SK-N-SH (cell line): ENCODE measurements at regions not wholly inside any gene's neighbourhood (a gene's known extent, or its start where the extent isn't known, plus 50 kb on each side); places are given as distances from the start of the nearest gene placed in this dataset.
A peak's percentile ranks its signal among the peaks of the same experiment; 100 is the strongest.

Experiments
- CTCF ChIA-PET: fragments of 300-600, 350-600 bp; formaldehyde crosslinking; extraction: SDS; loops from one replicate; lab custom pipeline; 2021; lab: Yijun Ruan, JAX
- POLR2A ChIA-PET: fragments of 350-600 bp; sonication (Branson Sonifier 250); formaldehyde crosslinking; extraction: SDS; loops from one replicate; lab custom pipeline; 2020; ENCODE audit warnings: antibody characterized with exemption, inconsistent platforms; lab: Yijun Ruan, JAX
- DNase-seq: peaks from one replicate; pipeline ENCODE4 v3.0.0; 2012
- H2AFZ ChIP-seq: fragments of 200-600 bp; sonication (generic); 2 replicates; pipeline ENCODE4 v1.8.1; 2016; ENCODE audit warnings: antibody characterized with exemption, mild to moderate bottlenecking, low read depth
- H3F3A ChIP-seq: fragments of 200-600 bp; sonication (generic); replicated peaks from 2 replicates; pipeline ENCODE3; 2016; ENCODE audit warnings: antibody characterized with exemption, mild to moderate bottlenecking; ENCODE audit not compliant: insufficient read depth
- H3K27ac ChIP-seq, 2 experiments: fragments of 200-500 bp in 1 of 2; fragments of 200-600 bp in 1 of 2; sonication (Bioruptor generic) in 1 of 2; sonication (generic), shearing (Covaris generic) in 1 of 2; 2 replicates each; pipeline versions ENCODE4 v1.5.1 to v1.6.1; 2014 to 2016; ENCODE audit warnings: low read depth in 2 of 2, inconsistent platforms in 1 of 2, low read length in 1 of 2, mild to moderate bottlenecking in 1 of 2, mixed read lengths in 1 of 2
- H3K27me3 ChIP-seq: fragments of 200-600 bp; sonication (generic), shearing (Covaris generic); 2 replicates; pipeline ENCODE4 v1.6.1; 2016; ENCODE audit warnings: mixed run types; ENCODE audit not compliant: insufficient read depth
- H3K36me3 ChIP-seq, 2 experiments: fragments of 200-500 bp in 1 of 2; fragments of 200-600 bp in 1 of 2; sonication (Bioruptor generic) in 1 of 2; sonication (generic) in 1 of 2; replicated peaks in 1 of 2; 2 replicates each; pipeline versions ENCODE3 to v1.5.1; 2014 to 2016; ENCODE audit warnings: low read length in 1 of 2, mild to moderate bottlenecking in 1 of 2; ENCODE audit not compliant: insufficient read depth in 2 of 2, control insufficient read depth in 1 of 2
- H3K4me1 ChIP-seq, 2 experiments: fragments of 200-500 bp in 1 of 2; fragments of 200-600 bp in 1 of 2; sonication (Bioruptor generic) in 1 of 2; sonication (generic), shearing (Covaris generic) in 1 of 2; 2 replicates each; pipeline versions ENCODE4 v1.5.1 to v1.6.1; 2014 to 2016; ENCODE audit warnings: low read depth in 1 of 2, low read length in 1 of 2, mixed run types in 1 of 2; ENCODE audit not compliant: insufficient read depth in 2 of 2, control insufficient read depth in 1 of 2
- H3K4me2 ChIP-seq: fragments of 200-600 bp; sonication (generic), shearing (Covaris generic); 2 replicates; pipeline ENCODE4 v1.6.1; 2017; ENCODE audit warnings: mixed run types
- H3K4me3 ChIP-seq, 2 experiments: fragments of 200-500 bp in 1 of 2; fragments of 200-600 bp in 1 of 2; sonication (Bioruptor generic) in 1 of 2; sonication (generic), shearing (Covaris generic) in 1 of 2; 2 replicates each; pipeline versions ENCODE4 v1.5.1 to v1.8.1; 2014 to 2016; ENCODE audit warnings: low read depth in 2 of 2, inconsistent platforms in 1 of 2, low read length in 1 of 2, mild to moderate bottlenecking in 1 of 2, mixed read lengths in 1 of 2, moderate library complexity in 1 of 2
- H3K79me2 ChIP-seq: fragments of 200-600 bp; sonication (generic); 2 replicates; pipeline ENCODE4 v1.8.1; 2017; ENCODE audit warnings: mild to moderate bottlenecking; ENCODE audit not compliant: insufficient read depth
- H3K9ac ChIP-seq: fragments of 200-600 bp; sonication (generic); 2 replicates; pipeline ENCODE4 v1.6.1; 2017; ENCODE audit warnings: mixed run types
- H3K9me2 ChIP-seq: fragments of 200-600 bp; sonication (generic); 2 replicates; pipeline ENCODE4 v1.6.1; 2017; ENCODE audit warnings: mixed run types
- H3K9me3 ChIP-seq: fragments of 200-600 bp; sonication (generic); 2 replicates; pipeline ENCODE4 v1.6.1; 2017; ENCODE audit warnings: mixed run types, mild to moderate bottlenecking, moderate library complexity
- H4K20me1 ChIP-seq: fragments of 200-600 bp; sonication (generic); 2 replicates; pipeline ENCODE4 v1.6.1; 2017; ENCODE audit warnings: mild to moderate bottlenecking, mixed run types; ENCODE audit not compliant: insufficient read depth
- EP300 ChIP-seq, 2 experiments: IDR thresholded peaks; 2 replicates each; pipeline versions ENCODE4 v1.4.0 to v1.6.1; 2012; ENCODE audit warnings: borderline replicate concordance in 1 of 2, low read depth in 1 of 2, low read length in 1 of 2
- FOXM1 ChIP-seq: IDR thresholded peaks from 2 replicates; pipeline ENCODE4 v1.4.0; 2012; ENCODE audit warnings: low read depth, mild to moderate bottlenecking
- GABPA ChIP-seq: IDR thresholded peaks from 2 replicates; pipeline ENCODE4 v1.4.0; 2012; ENCODE audit warnings: low read depth, mild to moderate bottlenecking
- GATA2 ChIP-seq: sonication (generic); formaldehyde crosslinking; IDR thresholded peaks from 2 replicates; pipeline ENCODE4 v1.5.0; 2020; ENCODE audit warnings: mild to moderate bottlenecking, missing genetic modification reagents
- IRF3 ChIP-seq: fragments of 150-350 bp; IDR thresholded peaks from 2 replicates; pipeline ENCODE4 v1.6.1; 2016; ENCODE audit warnings: mild to moderate bottlenecking, low read depth, low read length
- RCOR1 ChIP-seq: fragments of 150-350 bp; IDR thresholded peaks from 2 replicates; pipeline ENCODE4 v1.6.1; 2017; ENCODE audit warnings: antibody characterized with exemption, low read length
- RXRA ChIP-seq: IDR thresholded peaks from 2 replicates; pipeline ENCODE4 v1.4.0; 2012; ENCODE audit warnings: low read depth, mild to moderate bottlenecking, borderline replicate concordance
- TAF1 ChIP-seq: IDR thresholded peaks from 2 replicates; pipeline ENCODE4 v1.6.1; 2012; ENCODE audit warnings: low read depth, mild to moderate bottlenecking, low read length, moderate library complexity, borderline replicate concordance
- YY1 ChIP-seq: IDR thresholded peaks from 2 replicates; pipeline ENCODE4 v1.4.0; 2012; ENCODE audit warnings: low read depth, mild to moderate bottlenecking
- WGBS: methylation state at CpG from one replicate; pipeline ENCODE4 v1.1.6; 2017; ENCODE audit warnings: low lambda C conversion rate; 5-methylcytosine and 5-hydroxymethylcytosine counted together
- TF ChIP-seq, protein P1 (sequence below): IDR thresholded peaks from 2 replicates; pipeline ENCODE4 v1.6.1; 2012; ENCODE audit warnings: mild to moderate bottlenecking, low read depth, low read length, moderate library complexity
- TF ChIP-seq, protein P2 (sequence below): fragments of 200-600 bp; sonication (generic); IDR thresholded peaks from 2 replicates; pipeline ENCODE4 v1.6.1; 2017; ENCODE audit warnings: antibody characterized with exemption, mild to moderate bottlenecking, moderate library complexity

DNA sequence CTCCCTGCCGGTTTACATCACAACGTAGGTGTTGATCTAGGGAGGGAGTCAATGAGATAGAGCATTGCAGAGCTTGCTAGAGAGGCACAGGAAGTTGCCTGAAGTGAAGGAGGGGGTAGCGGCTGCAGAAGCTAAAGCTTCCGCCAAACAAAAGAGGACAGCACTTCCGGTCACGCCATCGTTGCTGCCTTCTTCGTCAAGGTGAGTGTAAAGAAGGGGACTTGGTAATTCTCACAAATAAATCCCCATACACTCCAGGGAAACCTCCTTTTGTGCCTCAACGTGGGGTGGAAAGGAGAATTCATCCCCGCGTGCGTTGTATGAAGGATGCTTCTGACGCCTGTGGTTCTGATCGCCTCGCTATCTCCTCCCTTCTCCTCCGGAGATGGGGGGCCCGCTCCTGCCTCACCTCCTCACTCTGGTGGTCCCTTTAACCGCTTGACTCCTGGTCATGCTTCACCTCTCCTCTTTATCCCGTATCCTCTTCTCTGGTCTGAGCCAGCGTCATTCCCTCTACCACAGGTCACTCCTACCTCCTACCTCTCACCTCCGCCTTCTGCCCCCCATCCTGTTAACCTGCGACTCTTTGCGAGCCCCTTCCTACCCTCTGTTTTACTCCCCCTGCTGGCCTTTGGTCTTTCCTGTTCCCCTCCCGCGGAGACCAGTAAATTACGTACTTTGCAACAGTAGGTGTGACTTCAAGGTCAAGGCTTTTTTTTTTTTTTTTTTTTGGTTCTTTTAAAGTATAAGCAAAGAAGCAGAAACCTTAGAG lies 59.9 kb downstream of the GSPT2 start (continued):
- TF ChIP-seq, protein P1, sequence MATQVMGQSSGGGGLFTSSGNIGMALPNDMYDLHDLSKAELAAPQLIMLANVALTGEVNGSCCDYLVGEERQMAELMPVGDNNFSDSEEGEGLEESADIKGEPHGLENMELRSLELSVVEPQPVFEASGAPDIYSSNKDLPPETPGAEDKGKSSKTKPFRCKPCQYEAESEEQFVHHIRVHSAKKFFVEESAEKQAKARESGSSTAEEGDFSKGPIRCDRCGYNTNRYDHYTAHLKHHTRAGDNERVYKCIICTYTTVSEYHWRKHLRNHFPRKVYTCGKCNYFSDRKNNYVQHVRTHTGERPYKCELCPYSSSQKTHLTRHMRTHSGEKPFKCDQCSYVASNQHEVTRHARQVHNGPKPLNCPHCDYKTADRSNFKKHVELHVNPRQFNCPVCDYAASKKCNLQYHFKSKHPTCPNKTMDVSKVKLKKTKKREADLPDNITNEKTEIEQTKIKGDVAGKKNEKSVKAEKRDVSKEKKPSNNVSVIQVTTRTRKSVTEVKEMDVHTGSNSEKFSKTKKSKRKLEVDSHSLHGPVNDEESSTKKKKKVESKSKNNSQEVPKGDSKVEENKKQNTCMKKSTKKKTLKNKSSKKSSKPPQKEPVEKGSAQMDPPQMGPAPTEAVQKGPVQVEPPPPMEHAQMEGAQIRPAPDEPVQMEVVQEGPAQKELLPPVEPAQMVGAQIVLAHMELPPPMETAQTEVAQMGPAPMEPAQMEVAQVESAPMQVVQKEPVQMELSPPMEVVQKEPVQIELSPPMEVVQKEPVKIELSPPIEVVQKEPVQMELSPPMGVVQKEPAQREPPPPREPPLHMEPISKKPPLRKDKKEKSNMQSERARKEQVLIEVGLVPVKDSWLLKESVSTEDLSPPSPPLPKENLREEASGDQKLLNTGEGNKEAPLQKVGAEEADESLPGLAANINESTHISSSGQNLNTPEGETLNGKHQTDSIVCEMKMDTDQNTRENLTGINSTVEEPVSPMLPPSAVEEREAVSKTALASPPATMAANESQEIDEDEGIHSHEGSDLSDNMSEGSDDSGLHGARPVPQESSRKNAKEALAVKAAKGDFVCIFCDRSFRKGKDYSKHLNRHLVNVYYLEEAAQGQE, result no peak
- TF ChIP-seq, protein P2, sequence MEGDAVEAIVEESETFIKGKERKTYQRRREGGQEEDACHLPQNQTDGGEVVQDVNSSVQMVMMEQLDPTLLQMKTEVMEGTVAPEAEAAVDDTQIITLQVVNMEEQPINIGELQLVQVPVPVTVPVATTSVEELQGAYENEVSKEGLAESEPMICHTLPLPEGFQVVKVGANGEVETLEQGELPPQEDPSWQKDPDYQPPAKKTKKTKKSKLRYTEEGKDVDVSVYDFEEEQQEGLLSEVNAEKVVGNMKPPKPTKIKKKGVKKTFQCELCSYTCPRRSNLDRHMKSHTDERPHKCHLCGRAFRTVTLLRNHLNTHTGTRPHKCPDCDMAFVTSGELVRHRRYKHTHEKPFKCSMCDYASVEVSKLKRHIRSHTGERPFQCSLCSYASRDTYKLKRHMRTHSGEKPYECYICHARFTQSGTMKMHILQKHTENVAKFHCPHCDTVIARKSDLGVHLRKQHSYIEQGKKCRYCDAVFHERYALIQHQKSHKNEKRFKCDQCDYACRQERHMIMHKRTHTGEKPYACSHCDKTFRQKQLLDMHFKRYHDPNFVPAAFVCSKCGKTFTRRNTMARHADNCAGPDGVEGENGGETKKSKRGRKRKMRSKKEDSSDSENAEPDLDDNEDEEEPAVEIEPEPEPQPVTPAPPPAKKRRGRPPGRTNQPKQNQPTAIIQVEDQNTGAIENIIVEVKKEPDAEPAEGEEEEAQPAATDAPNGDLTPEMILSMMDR, result peak; percentile 40
- TF ChIP-seq IRF3, result no peak
- TF ChIP-seq, all 33 proteins: peak for 8

GRCh38 chrX:51803833-51804232 lies 60.6 kb downstream of the GSPT2 start:
- no peaks in the 10 kb centered on the region for H4K20me1 ChIP-seq
- no peaks in the 10 kb centered on the region for H3K9me2 ChIP-seq
- peaks cover 14% of the 10 kb centered on the region; the same call in 1 of the 2 replicates for H3K79me2 ChIP-seq
- no peak overlapping the region for H3K27ac ChIP-seq
- no peaks in the 10 kb centered on the region; a peak in 2 of 4 replicates for H3K4me1 ChIP-seq
- H3K4me3 ChIP-seq, result peak overlapping the region; percentile 67 to 69; a peak in 3 of 4 replicates
- CTCF ChIA-PET, result interaction anchor here (0.9 to 2.3 kb wide), 4 partner anchors 8 to 15 kb away, joined by 3 to 5 read pairs (median 4); no protein-coding TSS in a partner anchor
- H3F3A ChIP-seq, result no peaks in the 10 kb centered on the region
- H3K9me3 ChIP-seq, result no peaks in the 10 kb centered on the region
- peaks cover 3 to 4% of the 10 kb centered on the region in 2 experiments for H3K36me3 ChIP-seq
- 0 out of 2 replicates have a peak overlapping the region, but pooled peaks have one; percentile 87 for H2AFZ ChIP-seq
- POLR2A ChIA-PET, result interaction anchor here (1.6 kb wide), 1 partner anchor 90 kb away, joined by 7 read pairs; the partner anchor contains the start of gene MAGED1
- 27% methylated on average over 3 of the region's 3 CpGs for WGBS
- H3K9ac ChIP-seq, result no peak overlapping the region
- H3K4me2 ChIP-seq, result peak overlapping the region; percentile 79; the same call in 1 of the 2 replicates
- no peak for TF ChIP-seq RCOR1
- TF ChIP-seq GATA2, result no peak
- TF ChIP-seq GABPA, result no peak
- TF ChIP-seq EP300 (IDR thresholded peaks at IDR 0.05; ENCODE audit: borderline replicate concordance in 1 of 2, low read depth in 1 of 2, low read length in 1 of 2), result no peak
- no peak for TF ChIP-seq RXRA
- no peak for TF ChIP-seq TAF1
- TF ChIP-seq YY1, result no peak
- TF ChIP-seq FOXM1, result no peak
- DNase-seq, result no peak
- H3K27me3 ChIP-seq, result no peaks in the 10 kb centered on the region; the same call in 1 of the 2 replicates
